ENCODE measurements at regions not wholly inside any gene's neighbourhood (a gene's known extent, or its start where the extent isn't known, plus 50 kb on each side); places are given as distances from the start of the nearest gene placed in this dataset.

- Mint-ChIP-seq H3K4me3 (no peak overlapping the region), H3K36me3 (no peaks in the 10 kb centered on the region), H3K27ac (no peak overlapping the region), H3K9me3 (no peaks in the 10 kb centered on the region), H3K27me3 (ENCODE audit: low read depth in 2 of 2) (peaks cover 5 to 43% of the 10 kb centered on the region in 2 donors), H3K4me1 (no peaks in the 10 kb centered on the region)
- no peak for ATAC-seq
- no peak for TF ChIP-seq CTCF (IDR thresholded peaks at IDR 0.05)
- no peaks in the 10 kb centered on the region for H3K4me1 ChIP-seq (ENCODE audit: control insufficient read depth, insufficient read depth, low read length)
- no peak overlapping the region for H3K4me3 ChIP-seq (ENCODE audit: low read length)
- no peak for DNase-seq
- intact Hi-C loops (cut with micrococcal nuclease): no loop called here
- no peaks in the 10 kb centered on the region for H3K9me3 ChIP-seq (ENCODE audit: control insufficient read depth, insufficient read depth, low read length)
- H3K27ac ChIP-seq (ENCODE audit: low read length): no peak overlapping the region
- H3K27me3 ChIP-seq (ENCODE audit: control insufficient read depth, insufficient read depth, low read length): no peaks in the 10 kb centered on the region
- H3K36me3 ChIP-seq (ENCODE audit: control insufficient read depth, insufficient read depth, low read length): no peaks in the 10 kb centered on the region
- 20% methylated on average over 1 of the region's 4 CpGs for WGBS (ENCODE audit: insufficient coverage)
These were observed 63.4 kb downstream of the GPR50 start for GRCh38 chrX:151239751-151240150.

- WGBS (ENCODE audit: insufficient coverage): no CpG with 5 or more reads among the region's 1 CpG
These were observed 63.9 kb downstream of the GPR50 start for GRCh38 chrX:151240237-151240636.

DNA sequence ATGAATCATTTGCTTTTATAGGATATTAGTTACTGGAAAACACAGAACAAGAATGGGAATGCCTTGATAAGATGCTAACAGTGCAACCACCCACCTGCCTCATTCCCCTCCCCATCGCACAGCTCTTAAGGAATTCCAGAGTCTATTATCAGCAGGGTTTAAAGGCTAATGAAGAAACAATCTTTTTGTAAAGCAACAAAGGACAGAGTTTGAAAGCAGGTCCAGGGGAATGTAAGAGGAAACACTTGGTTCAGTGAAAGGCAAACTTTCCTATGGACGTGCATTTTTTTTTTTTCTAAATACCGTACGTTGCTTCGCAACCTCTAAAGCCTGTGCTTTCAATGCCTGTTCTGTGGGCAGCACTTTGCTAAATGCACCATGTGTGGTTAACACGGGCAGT is 92.5 kb downstream of the GPR50 start:
- no peaks in the 10 kb centered on the region for H3K36me3 Mint-ChIP-seq
- H3K27me3 Mint-ChIP-seq (ENCODE audit: low read depth in 2 of 2): peaks cover 0 to 4% of the 10 kb centered on the region in 2 donors
- 74% methylated on average over 6 of the region's 6 CpGs for WGBS (ENCODE audit: insufficient coverage)
- Histone ChIP-seq H3K36me3 (ENCODE audit: control insufficient read depth, insufficient read depth, low read length) (no peaks in the 10 kb centered on the region), H3K4me1 (ENCODE audit: control insufficient read depth, insufficient read depth, low read length) (no peaks in the 10 kb centered on the region), H3K9me3 (ENCODE audit: control insufficient read depth, insufficient read depth, low read length) (no peaks in the 10 kb centered on the region), H3K27me3 (ENCODE audit: control insufficient read depth, insufficient read depth, low read length) (no peaks in the 10 kb centered on the region), H3K27ac (ENCODE audit: low read length) (no peak overlapping the region), H3K4me3 (ENCODE audit: low read length) (no peak overlapping the region)
- H3K9me3 Mint-ChIP-seq: peaks cover 0 to 3% of the 10 kb centered on the region in 2 donors
- no peaks in the 10 kb centered on the region for H3K4me1 Mint-ChIP-seq
- DNase-seq: no peak
- TF ChIP-seq CTCF (IDR thresholded peaks at IDR 0.05): no peak
- intact Hi-C loops (cut with micrococcal nuclease): no loop called here
- no peak overlapping the region for H3K4me3 Mint-ChIP-seq
- no peak overlapping the region for H3K27ac Mint-ChIP-seq
- no peak for ATAC-seq

More at GRCh38 chrX:151240237-151240636, 63.9 kb downstream of the GPR50 start:
- Mint-ChIP-seq H3K27me3 (ENCODE audit: low read depth in 2 of 2) (peaks cover 5 to 38% of the 10 kb centered on the region in 2 donors), H3K4me3 (no peak overlapping the region), H3K9me3 (no peaks in the 10 kb centered on the region), H3K27ac (no peak overlapping the region), H3K36me3 (no peaks in the 10 kb centered on the region), H3K4me1 (no peaks in the 10 kb centered on the region)
- no peaks in the 10 kb centered on the region for H3K27me3 ChIP-seq (ENCODE audit: control insufficient read depth, insufficient read depth, low read length)
- no peaks in the 10 kb centered on the region for H3K36me3 ChIP-seq (ENCODE audit: control insufficient read depth, insufficient read depth, low read length)
- H3K9me3 ChIP-seq (ENCODE audit: control insufficient read depth, insufficient read depth, low read length): no peaks in the 10 kb centered on the region
- TF ChIP-seq CTCF (IDR thresholded peaks at IDR 0.05): no peak
- H3K27ac ChIP-seq (ENCODE audit: low read length): no peak overlapping the region
- no peak for ATAC-seq
- intact Hi-C loops (cut with micrococcal nuclease): no loop called here
- H3K4me1 ChIP-seq (ENCODE audit: control insufficient read depth, insufficient read depth, low read length): no peaks in the 10 kb centered on the region
- DNase-seq: no peak
- H3K4me3 ChIP-seq (ENCODE audit: low read length): no peak overlapping the region

- intact Hi-C loops (cut with micrococcal nuclease): no loop called here
- H3K4me1 Mint-ChIP-seq: no peaks in the 10 kb centered on the region
- Histone ChIP-seq H3K36me3 (ENCODE audit: control insufficient read depth, insufficient read depth, low read length) (no peaks in the 10 kb centered on the region), H3K4me3 (ENCODE audit: low read length) (no peak overlapping the region), H3K4me1 (ENCODE audit: control insufficient read depth, insufficient read depth, low read length) (no peaks in the 10 kb centered on the region), H3K27me3 (ENCODE audit: control insufficient read depth, insufficient read depth, low read length) (no peaks in the 10 kb centered on the region), H3K9me3 (ENCODE audit: control insufficient read depth, insufficient read depth, low read length) (no peaks in the 10 kb centered on the region), H3K27ac (ENCODE audit: low read length) (no peak overlapping the region)
- no peak for TF ChIP-seq CTCF (IDR thresholded peaks at IDR 0.05)
- H3K36me3 Mint-ChIP-seq: no peaks in the 10 kb centered on the region
- 63% methylated on average over 1 of the region's 2 CpGs for WGBS (ENCODE audit: insufficient coverage)
- H3K4me3 Mint-ChIP-seq: no peak overlapping the region
- ATAC-seq: no peak
- H3K27ac Mint-ChIP-seq: no peak overlapping the region
- H3K27me3 Mint-ChIP-seq (ENCODE audit: low read depth in 2 of 2): peaks cover 0 to 3% of the 10 kb centered on the region in 2 donors
- H3K9me3 Mint-ChIP-seq: no peaks in the 10 kb centered on the region
- DNase-seq: no peak
These were observed 102.8 kb downstream of the GPR50 start for GRCh38 chrX:151279161-151279560.
